Breast epithelium (tissue), 3 donors: ENCODE measurements at regions not wholly inside any gene's neighbourhood (a gene's known extent, or its start where the extent isn't known, plus 50 kb on each side); places are given as distances from the start of the nearest gene placed in this dataset.

ENCODE experiments used
- CTCF ChIP-seq, 3 donors: fragments of 450-650 bp; IDR thresholded peaks; one replicate each; pipeline ENCODE4 v1.5.1; 2016 to 2017; ENCODE audit warnings: antibody characterized with exemption in 3 of 3, mild to moderate bottlenecking in 3 of 3, moderate library complexity in 3 of 3
- POLR2A ChIP-seq: fragments of 450-650 bp; IDR thresholded peaks from one replicate; pipeline ENCODE4 v1.6.1; 2016; ENCODE audit warnings: antibody characterized with exemption, mild to moderate bottlenecking, moderate library complexity

- TF ChIP-seq CTCF (IDR thresholded peaks at IDR 0.05) (no peak), POLR2A (no peak)
Observed at GRCh38 chr2:226669249-226669648, 130.4 kb downstream of the IRS1 start.
